Immature natural killer cell (primary cell): ENCODE measurements at regions not wholly inside any gene's neighbourhood (a gene's known extent, or its start where the extent isn't known, plus 50 kb on each side); places are given as distances from the start of the nearest gene placed in this dataset.
"Not testable (repeated sequence)": the region's sequence is repeated elsewhere in the genome, so short reads cannot be mapped to it uniquely, and the experiment has no call there.

Experiments
- DNase-seq, 3 donors: peaks; one replicate each; pipeline ENCODE4 v3.0.0; 2022; ENCODE audit warnings: mixed read lengths in 1 of 3
- H3K27ac Mint-ChIP-seq, 6 donors: one replicate each; pipeline ENCODE4 v1.8.0; 2020; ENCODE audit warnings: mixed read lengths in 6 of 6, mild to moderate bottlenecking in 5 of 6, inconsistent platforms in 4 of 6, moderate library complexity in 3 of 6
- H3K27me3 Mint-ChIP-seq, 3 donors: one replicate each; pipeline ENCODE4 v1.8.0; 2020 to 2021; ENCODE audit warnings: low read depth in 3 of 3, mild to moderate bottlenecking in 3 of 3, mixed read lengths in 3 of 3, moderate library complexity in 3 of 3, inconsistent platforms in 1 of 3
- H3K36me3 Mint-ChIP-seq, 3 donors: one replicate each; pipeline ENCODE4 v1.8.0; 2020; ENCODE audit warnings: mixed read lengths in 3 of 3, inconsistent platforms in 2 of 3, mild to moderate bottlenecking in 2 of 3
- H3K4me1 Mint-ChIP-seq, 2 donors: one replicate each; pipeline ENCODE4 v1.8.0; 2020; ENCODE audit warnings: inconsistent platforms in 2 of 2, mild to moderate bottlenecking in 2 of 2, mixed read lengths in 2 of 2, moderate library complexity in 1 of 2
- H3K4me3 Mint-ChIP-seq, 5 donors: one replicate each; pipeline ENCODE4 v1.8.0; 2020; ENCODE audit warnings: mild to moderate bottlenecking in 5 of 5, mixed read lengths in 5 of 5, inconsistent platforms in 3 of 5, moderate library complexity in 3 of 5
- H3K9me3 Mint-ChIP-seq, 6 donors: one replicate each; pipeline ENCODE4 v1.8.0; 2020; ENCODE audit warnings: mild to moderate bottlenecking in 6 of 6, mixed read lengths in 6 of 6, inconsistent platforms in 4 of 6, moderate library complexity in 3 of 6

DNA sequence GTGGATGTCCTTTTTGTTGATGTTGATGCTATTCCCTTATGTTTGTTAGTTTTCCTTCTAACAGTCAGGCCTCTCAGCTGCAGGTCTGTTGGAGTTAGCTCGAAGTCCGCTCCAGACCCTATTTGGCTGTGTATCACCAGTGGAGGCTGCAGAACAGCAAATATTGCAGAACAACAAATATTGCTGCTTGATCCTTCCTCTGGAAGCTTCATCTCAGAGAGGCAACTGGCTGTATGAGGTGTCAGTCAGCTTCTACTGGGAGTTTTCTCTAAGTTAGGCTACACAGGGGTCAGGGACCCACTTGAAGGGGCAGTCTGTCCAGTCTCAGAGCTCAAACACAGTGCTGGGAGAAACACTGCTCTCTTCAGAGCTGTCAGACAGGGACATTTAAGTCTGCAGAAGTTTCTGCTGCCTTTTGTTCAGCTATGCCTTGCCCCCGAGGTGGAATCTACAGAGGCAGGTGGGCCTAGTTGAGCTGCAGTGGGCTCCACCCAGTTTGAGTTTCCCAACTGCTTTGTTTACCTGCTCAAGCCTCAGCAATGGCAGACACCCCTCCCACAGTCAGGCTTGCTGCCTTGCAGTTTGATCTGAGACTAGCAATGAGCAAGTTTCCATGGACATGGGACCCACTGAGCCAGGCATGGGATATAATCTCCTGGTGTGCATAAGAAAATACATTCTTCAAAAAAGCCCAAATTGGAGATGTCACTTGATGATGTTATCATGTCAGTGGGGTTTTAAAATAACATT lies 99.5 kb downstream of the KDM5D start:
- Mint-ChIP-seq H3K4me3 (no peak overlapping the region), H3K27me3 (peaks cover 0 to 3% (median 0%) of the 10 kb centered on the region in 3 donors), H3K9me3 (peaks cover 0 to 6% (median 0%) of the 10 kb centered on the region in 6 donors), H3K4me1 (no peaks in the 10 kb centered on the region), H3K27ac (no peak overlapping the region), H3K36me3 (no peaks in the 10 kb centered on the region)
- no peak for DNase-seq

DNA sequence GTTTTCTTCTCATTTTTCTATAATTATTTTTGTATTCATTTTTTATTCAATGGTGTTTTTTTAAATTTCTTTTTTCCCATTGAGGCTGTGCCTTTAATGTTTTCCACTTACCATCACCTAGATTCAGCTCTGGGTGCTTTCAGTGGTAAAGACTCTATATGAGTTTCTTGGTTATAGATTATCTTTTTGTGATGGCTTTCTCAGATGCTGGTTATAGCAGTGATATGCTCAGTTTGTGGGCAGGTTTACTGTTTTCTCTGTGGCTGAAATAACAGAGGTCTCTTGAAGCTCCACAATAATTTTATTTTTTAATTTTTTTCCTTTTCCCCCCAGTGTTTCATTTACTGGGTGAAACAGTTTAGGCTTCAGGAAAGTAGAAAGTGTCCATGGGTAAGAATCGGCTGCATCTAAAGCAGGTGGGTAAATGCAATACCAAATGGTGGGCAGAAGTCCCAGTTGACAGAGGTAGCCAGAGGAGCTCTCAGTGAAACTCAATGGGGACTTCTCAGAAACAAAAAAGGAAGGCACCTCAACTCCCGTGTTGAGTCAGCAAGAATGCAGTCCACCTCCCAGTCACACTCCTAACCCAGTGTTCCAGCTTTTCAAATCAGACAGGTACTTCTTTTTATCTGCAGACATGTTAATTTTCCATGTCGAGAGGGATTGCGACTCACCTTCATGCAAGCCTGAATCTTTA lies 106.7 kb downstream of the KDM5D start:
- H3K27me3 Mint-ChIP-seq: no peaks in the 10 kb centered on the region

DNA sequence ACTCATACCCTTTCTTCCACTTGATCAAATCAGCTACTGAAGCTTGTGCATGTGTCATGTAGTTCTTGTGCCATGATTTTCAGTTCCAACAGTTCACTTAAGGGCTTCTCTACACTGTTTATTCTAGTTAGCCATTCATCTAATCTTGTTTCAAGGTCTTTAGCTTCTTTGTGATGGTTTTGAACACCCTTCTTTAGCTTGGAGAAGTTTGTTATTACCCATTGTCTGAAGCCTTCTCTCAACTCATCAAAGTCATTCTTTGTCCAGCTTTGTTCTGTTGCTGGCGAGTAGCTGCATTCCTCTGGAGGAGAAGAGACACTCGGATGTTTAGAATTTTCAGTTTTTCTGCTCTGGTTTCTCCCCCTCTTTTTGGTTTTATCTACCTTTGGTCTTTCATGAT lies 115.6 kb downstream of the KDM5D start:
- no peak overlapping the region for H3K4me3 Mint-ChIP-seq
- H3K27me3 Mint-ChIP-seq: no peaks in the 10 kb centered on the region
- peaks cover 0 to 2% (median 0%) of the 10 kb centered on the region in 6 donors for H3K9me3 Mint-ChIP-seq
- H3K4me1 Mint-ChIP-seq: no peaks in the 10 kb centered on the region
- H3K27ac Mint-ChIP-seq: no peak overlapping the region
- H3K36me3 Mint-ChIP-seq: no peaks in the 10 kb centered on the region
- DNase-seq: no peak

More for the DNA sequence above, 106.7 kb downstream of the KDM5D start:
- no peaks in the 10 kb centered on the region for H3K36me3 Mint-ChIP-seq
- no peak for DNase-seq
- H3K27ac Mint-ChIP-seq: no peak overlapping the region
- H3K4me1 Mint-ChIP-seq: no peaks in the 10 kb centered on the region
- peaks cover 0 to 5% (median 0%) of the 10 kb centered on the region in 6 donors for H3K9me3 Mint-ChIP-seq
- H3K4me3 Mint-ChIP-seq: no peak overlapping the region

DNA sequence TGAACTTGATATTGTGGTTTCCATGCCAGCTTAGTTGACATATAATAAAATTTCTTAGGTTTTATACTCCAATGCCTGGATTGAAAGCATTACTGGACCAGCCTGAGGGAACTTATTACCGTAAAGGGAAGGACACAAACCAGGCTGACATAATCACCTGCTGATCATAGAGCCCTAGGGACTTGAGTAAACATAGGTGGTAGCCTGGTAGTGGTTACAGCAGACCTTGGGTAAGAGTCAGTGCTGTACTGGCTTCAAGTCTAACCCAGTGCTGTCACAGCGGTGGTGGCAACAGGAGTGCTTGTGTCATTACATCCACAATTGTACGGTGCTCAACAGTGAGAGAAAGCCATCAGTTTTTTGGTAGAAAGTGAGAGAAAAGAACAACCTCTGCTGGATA lies 122.1 kb downstream of the KDM5D start:
- Mint-ChIP-seq H3K4me1 (no peaks in the 10 kb centered on the region), H3K9me3 (no peaks in the 10 kb centered on the region), H3K27ac (no peak overlapping the region), H3K4me3 (no peak overlapping the region), H3K36me3 (no peaks in the 10 kb centered on the region), H3K27me3 (no peaks in the 10 kb centered on the region)
- no peak for DNase-seq

DNA sequence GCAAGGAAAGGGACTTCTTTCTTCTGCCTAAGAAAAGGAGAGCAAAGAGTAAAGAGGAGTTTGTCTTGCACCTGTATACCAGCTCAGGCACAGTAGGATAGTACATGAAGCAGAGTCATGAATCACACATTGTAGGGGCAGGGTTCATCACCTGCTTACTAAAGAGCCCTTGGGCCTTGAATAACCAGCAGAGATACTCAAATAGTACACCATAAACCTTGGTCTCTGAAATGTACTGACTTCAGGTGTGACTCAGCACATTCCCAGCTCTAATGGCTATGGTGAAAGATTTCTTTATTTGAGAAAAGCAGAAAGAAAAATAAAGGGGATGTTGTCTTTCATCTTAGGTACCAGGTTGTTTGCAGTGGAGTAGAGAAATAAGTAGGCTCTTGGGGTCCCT lies 122.8 kb downstream of the KDM5D start:
- DNase-seq: no peak
- Mint-ChIP-seq H3K4me1 (no peaks in the 10 kb centered on the region), H3K36me3 (no peaks in the 10 kb centered on the region)

DNA sequence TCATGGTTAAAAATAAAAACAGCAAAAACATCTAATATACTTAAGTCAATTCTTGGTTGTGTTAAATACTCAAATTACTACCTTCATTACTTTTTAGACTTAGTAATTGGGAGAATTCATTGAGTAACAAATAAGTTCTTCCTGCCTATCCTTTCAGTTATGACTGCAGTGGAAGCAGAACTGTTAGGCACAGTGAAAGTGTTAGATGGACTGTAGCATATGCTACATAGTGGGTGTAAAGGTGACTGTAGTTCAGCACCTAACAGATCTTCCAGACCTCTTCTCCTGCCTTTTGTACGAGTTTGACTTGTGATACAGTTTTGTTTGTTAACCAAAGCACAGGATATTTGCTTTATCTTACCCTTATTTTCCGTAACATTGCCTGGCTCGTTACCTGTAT lies 143.4 kb downstream of the KDM5D start:
- H3K9me3 Mint-ChIP-seq: no peaks in the 10 kb centered on the region
- H3K4me3 Mint-ChIP-seq: no peak overlapping the region
- DNase-seq: no peak
- no peaks in the 10 kb centered on the region for H3K4me1 Mint-ChIP-seq
- H3K27me3 Mint-ChIP-seq: no peaks in the 10 kb centered on the region
- no peak overlapping the region for H3K27ac Mint-ChIP-seq
- H3K36me3 Mint-ChIP-seq: peaks cover 0 to 31% (median 0%) of the 10 kb centered on the region in 3 donors

More for the DNA sequence above, 122.8 kb downstream of the KDM5D start:
- no peak overlapping the region for H3K4me3 Mint-ChIP-seq
- no peaks in the 10 kb centered on the region for H3K27me3 Mint-ChIP-seq
- no peak overlapping the region for H3K27ac Mint-ChIP-seq
- H3K9me3 Mint-ChIP-seq: no peaks in the 10 kb centered on the region

DNA sequence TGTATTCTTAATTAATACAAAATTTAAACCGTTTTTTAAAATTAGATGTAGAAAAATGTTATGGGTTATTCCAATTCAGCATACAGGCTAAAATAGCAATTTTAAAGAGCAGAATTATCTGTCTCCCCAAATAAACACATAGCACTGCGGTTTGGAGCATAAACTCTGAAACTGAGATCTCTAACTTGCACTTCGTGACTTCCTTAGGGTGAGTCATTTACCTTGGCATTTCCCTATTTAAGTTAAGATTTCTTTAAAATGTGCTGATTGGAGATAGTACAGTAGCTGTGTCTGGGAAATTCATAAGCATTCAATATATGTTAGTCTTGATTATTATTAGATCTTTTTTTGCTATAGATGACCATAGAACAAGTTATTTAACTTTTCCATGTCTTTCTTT lies 143.8 kb downstream of the KDM5D start:
- H3K4me3 Mint-ChIP-seq: no peak overlapping the region
- no peak overlapping the region for H3K27ac Mint-ChIP-seq
- peaks cover 0 to 31% (median 0%) of the 10 kb centered on the region in 3 donors for H3K36me3 Mint-ChIP-seq
- DNase-seq: no peak
- no peaks in the 10 kb centered on the region for H3K27me3 Mint-ChIP-seq
- no peaks in the 10 kb centered on the region for H3K9me3 Mint-ChIP-seq
- no peaks in the 10 kb centered on the region for H3K4me1 Mint-ChIP-seq

DNA sequence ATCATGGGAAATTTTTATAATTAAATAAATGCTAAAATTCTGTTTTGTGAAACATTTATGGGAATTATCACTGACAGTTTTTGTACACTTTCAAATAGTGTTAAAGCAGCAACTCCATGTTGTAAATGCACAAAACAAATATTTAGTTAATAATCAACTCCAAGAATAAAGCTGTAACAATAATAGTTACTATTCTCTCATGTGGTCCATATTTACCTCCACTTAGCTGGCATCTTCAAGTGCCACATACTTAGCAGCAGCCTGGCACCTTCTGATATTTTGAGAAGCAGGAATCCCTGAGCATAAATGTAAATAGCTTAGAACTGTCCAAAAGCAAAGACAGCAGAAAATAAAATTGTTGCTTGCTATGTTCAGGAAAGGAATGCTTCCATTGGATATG lies 154.3 kb downstream of the KDM5D start:
- Mint-ChIP-seq H3K4me1 (no peaks in the 10 kb centered on the region), H3K4me3 (no peak overlapping the region), H3K9me3 (no peaks in the 10 kb centered on the region), H3K36me3 (peaks cover 0 to 3% (median 0%) of the 10 kb centered on the region in 3 donors), H3K27me3 (no peaks in the 10 kb centered on the region), H3K27ac (no peak overlapping the region)
- DNase-seq: no peak

DNA sequence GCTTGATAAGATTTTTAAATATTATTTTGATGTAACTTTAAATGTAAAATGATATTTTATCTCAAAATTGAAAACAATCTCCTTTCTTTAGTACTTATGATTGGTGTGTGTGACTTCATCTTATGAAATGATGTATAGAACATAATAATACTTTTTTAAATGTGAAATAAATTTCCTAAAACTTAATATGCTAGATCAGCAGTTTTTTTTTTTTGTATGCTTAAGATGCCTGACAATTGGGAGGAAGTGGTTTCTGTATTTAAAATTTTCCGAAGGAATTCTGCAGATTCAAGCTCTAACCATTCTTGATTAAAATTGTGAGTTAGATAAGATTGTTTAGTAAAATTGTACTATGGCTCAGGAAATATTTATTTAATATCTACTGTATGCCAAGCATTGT lies 154.9 kb downstream of the KDM5D start:
- peaks cover 0 to 3% (median 0%) of the 10 kb centered on the region in 3 donors for H3K36me3 Mint-ChIP-seq
- no peak overlapping the region for H3K27ac Mint-ChIP-seq
- no peaks in the 10 kb centered on the region for H3K9me3 Mint-ChIP-seq

DNA sequence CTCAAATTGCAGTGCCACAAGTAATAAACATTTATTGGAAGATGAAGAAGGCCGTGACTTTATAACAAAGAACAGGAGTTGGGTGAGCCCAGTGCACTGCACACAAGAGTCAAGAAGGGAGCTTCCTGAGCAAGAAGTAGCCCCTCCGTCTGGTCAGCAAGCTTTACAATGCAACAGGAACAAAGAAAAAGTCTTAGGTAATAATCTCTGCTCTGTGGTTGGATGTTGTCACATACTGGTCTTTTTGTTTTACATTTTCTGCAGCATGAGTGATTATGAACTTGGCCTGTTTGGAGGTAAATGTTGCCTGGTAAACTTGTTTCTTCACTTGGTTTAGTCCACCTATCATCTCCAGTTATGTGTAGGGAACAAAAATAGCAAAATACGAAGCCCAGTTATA lies 157.2 kb downstream of the KDM5D start:
- H3K27ac Mint-ChIP-seq: no peak overlapping the region
- H3K9me3 Mint-ChIP-seq: no peaks in the 10 kb centered on the region
- peaks cover 0 to 2% (median 0%) of the 10 kb centered on the region in 3 donors for H3K27me3 Mint-ChIP-seq
- peaks cover 0 to 3% (median 0%) of the 10 kb centered on the region in 3 donors for H3K36me3 Mint-ChIP-seq
- H3K4me1 Mint-ChIP-seq: no peaks in the 10 kb centered on the region
- no peak overlapping the region for H3K4me3 Mint-ChIP-seq
- DNase-seq: no peak

More for the DNA sequence above, 154.9 kb downstream of the KDM5D start:
- Mint-ChIP-seq H3K4me3 (no peak overlapping the region), H3K4me1 (no peaks in the 10 kb centered on the region), H3K27me3 (no peaks in the 10 kb centered on the region)
- DNase-seq: no peak

DNA sequence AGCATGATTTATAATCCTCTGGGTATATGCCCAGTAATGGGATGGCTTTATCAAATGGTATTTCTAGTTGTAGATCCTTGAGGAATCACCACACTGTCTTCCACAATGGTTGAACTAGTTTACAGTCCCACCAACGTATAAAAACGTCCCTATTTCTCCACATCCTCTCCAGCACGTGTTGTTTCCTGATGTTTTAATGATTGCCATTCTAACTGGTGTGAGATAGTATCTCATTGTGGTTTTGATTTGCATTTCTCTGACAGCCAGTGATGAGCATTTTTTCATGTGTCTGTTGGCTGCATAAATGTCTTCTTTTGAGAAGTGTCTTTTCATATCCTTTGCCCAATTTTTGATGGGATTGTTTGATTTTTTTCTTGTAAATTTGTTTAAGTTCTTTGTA lies 163.5 kb downstream of the KDM5D start:
- not testable (repeated sequence) for H3K27me3 Mint-ChIP-seq, H3K36me3 Mint-ChIP-seq, H3K4me1 Mint-ChIP-seq, H3K9me3 Mint-ChIP-seq, DNase-seq
- H3K27ac Mint-ChIP-seq: peak overlapping the region in 1 of 6 donors; percentile 77
- H3K4me3 Mint-ChIP-seq: peak overlapping the region in 1 of 5 donors; percentile 71

DNA sequence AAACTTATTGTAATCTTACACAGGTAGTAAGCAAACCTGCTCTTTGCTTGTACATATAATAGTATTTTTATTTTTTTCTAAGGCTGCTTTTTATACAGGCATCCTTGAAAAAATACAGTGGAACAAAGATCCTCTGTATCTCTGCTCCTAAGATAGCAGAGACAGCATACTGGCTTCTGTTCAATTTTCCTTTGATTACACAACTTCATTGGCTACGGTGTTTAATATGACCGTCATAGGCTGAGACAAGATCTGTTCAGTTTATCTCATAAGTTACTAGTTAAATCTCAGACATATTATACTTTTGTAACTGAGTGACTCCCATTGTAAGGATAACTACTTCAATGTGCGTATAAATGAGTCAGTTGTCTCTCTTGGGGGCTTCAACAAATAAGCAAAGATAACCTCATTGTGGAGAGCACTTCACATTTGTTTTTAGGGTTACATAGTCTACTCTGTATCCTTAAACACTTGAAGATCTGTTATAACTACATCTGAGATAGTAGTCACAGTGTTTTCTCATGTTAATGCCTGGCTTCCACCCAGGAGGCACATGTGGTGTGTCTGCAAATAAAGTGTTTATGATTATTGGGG lies 166.1 kb downstream of the KDM5D start:
- Mint-ChIP-seq H3K4me3 (no peak overlapping the region), H3K27me3 (peaks cover 0 to 4% (median 0%) of the 10 kb centered on the region in 3 donors), H3K9me3 (no peaks in the 10 kb centered on the region), H3K27ac (no peak overlapping the region), H3K4me1 (no peaks in the 10 kb centered on the region), H3K36me3 (no peaks in the 10 kb centered on the region)
- no peak for DNase-seq

DNA sequence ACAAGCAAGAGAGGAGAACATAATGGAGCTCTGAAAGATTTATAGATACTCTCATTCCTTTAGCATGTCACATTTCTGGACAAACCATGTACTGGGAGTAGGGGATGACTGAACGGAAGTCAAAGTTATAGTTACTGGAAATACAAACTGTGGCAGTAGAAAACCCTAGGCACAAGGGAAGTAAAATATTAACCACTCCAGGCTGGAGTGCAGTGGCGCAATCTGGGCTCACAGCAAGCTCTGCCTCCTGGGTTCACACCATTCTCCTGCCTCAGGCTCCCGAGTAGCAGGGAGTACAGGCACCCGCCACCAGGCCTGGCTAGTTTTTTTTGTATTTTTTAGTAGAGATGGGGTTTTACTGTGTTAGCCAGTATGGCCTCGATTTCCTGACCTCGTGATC lies 167.3 kb downstream of the KDM5D start:
- no peaks in the 10 kb centered on the region for H3K4me1 Mint-ChIP-seq
- no peaks in the 10 kb centered on the region for H3K36me3 Mint-ChIP-seq
- H3K4me3 Mint-ChIP-seq: no peak overlapping the region
- peaks cover 0 to 2% (median 0%) of the 10 kb centered on the region in 3 donors for H3K27me3 Mint-ChIP-seq
- H3K9me3 Mint-ChIP-seq: no peaks in the 10 kb centered on the region
- H3K27ac Mint-ChIP-seq: no peak overlapping the region
- DNase-seq: no peak

DNA sequence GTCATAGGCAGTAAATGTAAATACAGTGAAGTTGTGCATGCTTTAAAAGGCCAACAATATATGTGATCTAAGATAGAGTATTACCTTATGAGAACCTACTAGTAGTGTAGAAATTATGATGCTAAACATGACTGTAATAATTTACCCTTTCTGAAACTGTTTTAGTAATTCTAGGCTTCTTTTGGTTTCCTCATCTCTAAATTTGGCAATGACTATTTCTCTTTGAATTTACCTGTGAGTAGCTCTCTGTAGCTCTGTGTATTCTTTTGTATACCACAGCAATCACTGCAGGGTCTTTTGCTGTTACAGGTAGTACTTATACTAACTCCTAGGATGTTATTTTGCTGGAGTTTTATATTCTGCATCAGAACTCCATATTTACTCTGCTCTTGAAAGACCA lies 169.6 kb downstream of the KDM5D start:
- Mint-ChIP-seq H3K27ac (no peak overlapping the region), H3K27me3 (peaks cover 0 to 4% (median 0%) of the 10 kb centered on the region in 3 donors)
- DNase-seq: no peak

More for the DNA sequence above, 169.6 kb downstream of the KDM5D start:
- H3K4me3 Mint-ChIP-seq: no peak overlapping the region
- H3K9me3 Mint-ChIP-seq: no peaks in the 10 kb centered on the region
- no peaks in the 10 kb centered on the region for H3K36me3 Mint-ChIP-seq
- H3K4me1 Mint-ChIP-seq: no peaks in the 10 kb centered on the region
